Posterior cingulate gyrus (tissue), 11 donors: ENCODE measurements at regions not wholly inside any gene's neighbourhood (a gene's known extent, or its start where the extent isn't known, plus 50 kb on each side); places are given as distances from the start of the nearest gene placed in this dataset.

Source experiments
- DNase-seq, 10 donors: peaks; one replicate each; pipeline versions ENCODE4 v3.0.0 to v3.0.0-alpha.2; 2020 to 2021; ENCODE audit warnings: mixed read lengths in 3 of 10
- intact Hi-C: fragments of 100-400 bp; cut with DNase I; formaldehyde crosslinking; loops from one replicate; pipeline ENCODE4 v1.15.1; 2023

DNA sequence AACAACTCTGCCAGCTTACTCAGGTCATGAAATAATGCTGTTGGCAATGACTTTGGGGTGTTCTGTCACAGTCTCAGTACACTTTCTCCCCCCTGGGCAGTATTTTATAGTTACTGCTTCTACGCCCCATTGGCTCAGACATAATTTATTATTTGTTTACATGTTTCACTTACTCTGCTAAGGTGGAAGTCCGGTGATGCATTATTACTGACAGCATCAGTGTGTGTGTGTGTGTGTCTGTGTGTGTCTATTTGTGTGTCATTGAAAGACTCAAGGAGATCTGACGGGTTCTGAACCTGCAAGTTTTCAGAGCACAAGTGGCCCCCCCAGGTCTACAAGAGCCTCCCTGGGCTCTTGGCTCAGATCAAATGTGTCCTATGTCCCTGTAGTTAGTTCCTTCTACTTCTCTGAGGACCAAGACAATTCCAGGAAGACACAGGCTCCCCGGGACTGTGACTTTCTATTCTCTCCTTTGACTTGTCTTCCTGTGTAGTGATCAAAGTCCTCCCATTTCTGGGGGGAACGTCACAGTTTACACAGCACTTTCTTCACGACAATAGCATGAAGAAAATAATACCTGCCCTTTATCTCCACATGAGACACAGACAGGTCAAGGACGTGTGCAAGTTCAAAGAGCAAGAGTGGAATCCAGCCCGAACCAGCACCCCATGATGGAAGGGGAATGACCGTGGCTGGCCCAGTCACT lies 283.7 kb upstream of the GATB start:
- DNase-seq, result no peak
- intact Hi-C loops, result no loop called here

DNA sequence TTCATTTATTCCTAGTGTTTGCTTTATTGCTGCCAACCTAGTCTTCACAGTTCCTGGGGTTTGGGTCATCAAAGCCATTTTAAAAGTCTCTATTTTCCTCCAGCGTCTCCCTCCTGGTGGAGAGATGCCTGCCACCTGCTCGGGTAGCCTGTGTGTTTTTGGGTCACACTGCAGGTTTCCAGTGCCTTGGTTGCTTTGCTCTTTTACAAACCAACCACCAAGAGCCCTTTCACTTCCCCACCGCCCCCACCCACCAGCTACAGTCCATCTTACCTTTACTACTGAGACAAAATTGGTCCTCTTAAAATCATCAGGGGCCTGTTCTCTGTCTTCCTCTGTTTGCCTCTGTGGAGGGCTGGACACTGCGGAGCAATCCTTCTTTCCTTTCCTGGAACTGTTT lies 280.5 kb upstream of the GATB start:
- DNase-seq, result no peak
- intact Hi-C loops, result no loop called here

DNA sequence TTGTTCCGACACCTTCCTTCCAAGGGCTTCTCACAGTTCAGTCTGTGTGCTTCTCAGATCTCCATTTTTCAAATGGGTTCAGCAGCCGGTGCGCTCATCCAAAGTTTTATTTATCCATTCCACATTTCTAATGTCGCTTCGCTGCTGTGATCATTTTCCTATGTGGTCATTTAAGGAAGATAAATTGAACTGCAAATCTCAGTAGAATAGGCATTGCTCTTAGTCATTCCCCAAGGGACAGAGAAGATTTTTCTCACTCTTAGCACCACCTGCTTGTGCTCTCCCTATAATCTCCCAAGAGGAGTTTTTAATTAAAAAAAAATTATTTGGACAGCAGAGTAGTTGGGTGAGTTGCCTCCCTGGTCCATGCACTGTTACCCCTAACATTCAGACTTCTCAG lies 278.9 kb upstream of the GATB start:
- intact Hi-C loops, result no loop called here
- DNase-seq, result no peak

DNA sequence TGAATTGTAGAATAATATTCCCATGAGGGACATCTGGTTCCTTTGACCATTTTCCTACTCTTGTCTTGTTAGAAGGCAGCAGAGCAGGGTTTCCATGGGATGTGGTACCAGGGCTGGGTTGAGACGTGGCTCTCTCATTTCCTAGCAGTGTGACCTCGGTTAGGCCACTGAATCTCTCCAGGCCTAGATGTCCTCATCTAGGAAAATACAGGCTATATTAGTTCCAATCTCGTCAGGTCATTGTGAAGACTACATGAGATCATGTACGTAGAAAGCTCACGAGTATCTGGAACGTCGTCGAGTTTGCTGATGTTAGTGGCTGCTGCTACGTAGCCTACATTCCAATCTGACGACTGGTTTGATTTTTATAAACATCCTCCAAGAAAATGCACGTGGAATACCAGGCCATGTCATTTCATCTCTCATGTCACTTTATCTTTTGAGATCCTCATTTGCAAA lies 278.2 kb upstream of the GATB start:
- intact Hi-C loops, result no loop called here

DNA sequence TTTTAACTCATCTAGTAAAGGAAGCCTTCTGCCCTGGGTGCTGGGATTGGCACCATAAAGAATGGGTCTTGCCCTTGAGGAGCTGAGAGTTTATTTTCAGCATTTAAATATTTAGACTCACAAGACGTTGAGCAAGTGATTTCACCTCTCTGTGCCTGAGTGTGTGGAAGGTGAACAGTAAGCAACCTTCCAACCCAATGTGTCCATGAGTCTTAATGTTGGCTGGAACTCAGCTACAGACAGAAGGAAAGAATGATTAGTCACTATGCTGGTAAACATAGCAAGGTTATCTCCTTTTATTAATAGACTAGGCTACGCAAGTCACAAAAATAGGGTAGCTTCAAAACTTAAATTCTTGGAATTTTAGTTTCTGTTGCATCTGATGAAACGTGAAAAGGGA lies 277.4 kb upstream of the GATB start:
- intact Hi-C loops, result no loop called here

More for the DNA sequence above, 278.2 kb upstream of the GATB start:
- no peak for DNase-seq

DNA sequence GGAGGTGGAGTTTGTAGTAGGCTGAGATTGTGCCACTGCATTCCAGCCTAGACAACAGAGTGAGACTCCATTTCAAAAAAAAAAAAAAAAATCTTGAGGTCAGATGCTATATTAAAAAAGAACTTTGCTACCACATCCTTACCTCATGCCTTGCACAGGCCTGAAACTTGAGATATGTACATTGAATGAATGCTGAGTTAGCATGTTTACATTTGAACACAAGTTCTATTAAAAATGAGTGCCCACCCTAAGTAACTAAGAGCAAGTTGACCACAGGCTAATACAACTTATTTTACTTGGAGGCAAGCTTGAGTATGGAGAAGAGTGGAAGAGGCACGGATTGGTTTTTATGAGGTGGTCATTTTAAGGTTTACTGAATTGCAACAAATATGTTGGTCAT lies 276.6 kb upstream of the GATB start:
- intact Hi-C loops, result no loop called here
- no peak for DNase-seq

More for the DNA sequence above, 277.4 kb upstream of the GATB start:
- DNase-seq, result no peak

DNA sequence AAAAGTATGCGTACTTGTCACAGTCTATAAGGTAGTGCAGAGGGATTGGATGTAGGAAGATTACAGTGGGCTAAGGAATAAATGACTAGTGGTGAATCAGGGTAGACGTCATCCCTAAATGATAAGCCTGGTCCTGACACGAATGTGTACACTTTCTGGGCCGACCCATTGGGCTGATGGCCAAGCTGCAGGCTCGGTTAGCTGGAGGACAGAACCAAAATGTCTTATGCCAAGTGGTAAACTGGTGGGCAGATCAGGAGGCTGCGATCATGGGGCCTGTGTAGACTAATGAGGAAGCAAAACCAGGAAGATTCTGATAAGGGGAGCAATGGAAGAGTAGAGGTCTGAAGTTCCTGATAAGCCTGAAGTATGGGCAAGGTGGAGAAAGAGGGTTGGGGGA lies 272.8 kb upstream of the GATB start:
- DNase-seq, result no peak

DNA sequence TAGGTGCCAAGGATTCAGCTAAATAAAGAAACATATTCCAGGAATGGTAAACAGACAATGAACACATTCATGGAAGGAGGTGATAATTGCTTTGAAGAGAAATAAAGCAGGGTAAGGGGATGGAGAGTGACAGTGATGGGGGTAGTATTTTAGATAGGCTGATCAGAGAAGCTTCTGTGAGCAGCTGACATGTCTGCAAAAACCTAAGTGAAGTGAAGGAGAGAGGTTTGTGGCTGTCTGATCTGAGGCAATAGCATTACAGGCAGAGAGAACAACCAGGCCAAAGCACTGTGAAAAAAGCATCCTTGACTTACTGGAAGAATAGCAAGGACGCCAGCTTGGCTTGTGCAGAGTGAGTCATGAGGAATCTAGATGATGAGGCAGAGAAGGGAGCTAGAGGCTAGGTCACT lies 271.9 kb upstream of the GATB start:
- intact Hi-C loops, result no loop called here
- peak in 1 of 10 donors; percentile 29 for DNase-seq

More for the DNA sequence above, 272.8 kb upstream of the GATB start:
- intact Hi-C loops, result no loop called here

DNA sequence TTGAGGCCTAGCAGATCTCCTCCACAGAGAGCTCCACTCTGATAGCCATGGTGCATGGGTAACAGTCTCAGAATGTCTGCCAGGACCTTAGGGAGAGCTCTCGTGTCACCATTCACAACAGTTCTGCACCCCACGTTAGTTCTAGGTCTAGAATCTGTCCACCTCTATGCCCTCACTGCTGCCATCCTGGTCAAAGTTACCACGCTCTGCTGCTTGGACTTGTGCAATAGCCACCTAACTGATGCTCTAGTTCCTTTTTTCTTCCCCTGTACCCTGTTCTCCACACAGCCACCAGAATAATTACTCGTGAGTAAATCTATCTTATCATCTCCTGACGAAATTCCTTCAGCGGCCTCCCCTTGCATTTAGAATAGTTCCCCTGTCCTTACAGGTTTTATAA lies 268.8 kb upstream of the GATB start:
- intact Hi-C loops, result loop anchor here (10.0 kb wide), 2 partner anchors 315 kb away; no protein-coding TSS in a partner anchor
- DNase-seq, result no peak

DNA sequence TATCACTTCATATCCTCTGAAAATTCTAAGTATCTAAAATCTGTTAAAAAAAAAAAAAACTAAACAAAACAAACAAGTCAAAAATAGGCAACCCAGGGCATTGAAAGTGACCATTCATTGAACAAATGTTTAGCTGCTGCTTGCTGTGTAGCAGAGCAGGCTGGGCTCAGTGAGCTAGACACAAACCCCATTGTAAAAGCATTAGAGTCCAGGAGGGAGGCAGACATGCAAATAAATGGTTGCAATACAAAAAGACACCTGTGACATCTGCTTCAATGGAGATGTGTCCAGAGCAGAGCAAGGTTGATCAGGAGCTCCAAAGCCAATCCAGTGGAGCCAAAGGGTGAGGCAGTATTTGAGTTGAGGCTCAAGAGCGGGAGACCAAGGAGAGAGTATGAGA lies 267.3 kb upstream of the GATB start:
- intact Hi-C loops, result loop anchor here (10.0 kb wide), 2 partner anchors 313 to 317 kb away; no protein-coding TSS in a partner anchor

DNA sequence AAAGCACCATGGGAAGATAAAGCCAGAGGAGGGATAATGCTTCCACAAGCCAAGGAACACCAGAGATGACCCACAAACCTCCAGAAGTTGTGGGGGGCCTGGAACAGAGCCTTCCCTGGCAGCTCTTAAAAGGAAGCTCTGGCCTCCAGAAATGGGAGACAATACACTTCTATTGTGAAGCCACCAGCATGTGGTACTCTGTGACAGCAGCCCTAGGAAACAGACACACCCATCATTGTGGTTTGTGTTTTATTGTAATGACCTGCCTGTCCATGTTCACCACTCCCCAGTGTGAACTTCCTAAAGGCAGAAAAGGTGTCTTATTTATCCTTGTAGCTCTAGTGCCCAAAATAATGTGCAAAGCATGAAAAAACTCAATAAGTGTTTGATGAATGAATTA lies 264.1 kb upstream of the GATB start:
- DNase-seq, result no peak
- intact Hi-C loops, result loop anchor here (10.0 kb wide), 2 partner anchors 310 to 320 kb away; no protein-coding TSS in a partner anchor

More for the DNA sequence above, 267.3 kb upstream of the GATB start:
- DNase-seq, result no peak

DNA sequence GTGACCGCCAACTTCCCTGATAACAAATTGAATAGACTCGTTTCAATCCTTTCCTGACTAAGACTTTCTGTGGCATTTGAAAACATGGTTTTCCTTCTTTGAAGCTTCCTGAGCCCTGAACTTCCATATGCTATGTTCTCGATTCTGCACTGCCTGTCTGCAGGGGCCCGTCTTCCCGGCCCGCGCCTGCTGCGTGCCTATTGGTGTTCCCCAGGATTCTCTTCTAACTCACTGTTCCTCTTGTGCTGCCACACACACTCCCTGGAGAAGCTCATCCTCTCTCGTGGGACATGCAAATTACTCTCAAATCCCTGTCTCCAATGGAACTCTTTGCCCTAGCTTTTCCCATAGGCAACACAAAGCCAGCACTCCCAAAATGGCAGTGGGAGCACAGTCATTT lies 262.9 kb upstream of the GATB start:
- peak in 3 of 10 donors; percentile 54 to 88 (median 86) for DNase-seq
- intact Hi-C loops, result loop anchor here (10.0 kb wide), 2 partner anchors 309 to 321 kb away; no protein-coding TSS in a partner anchor

DNA sequence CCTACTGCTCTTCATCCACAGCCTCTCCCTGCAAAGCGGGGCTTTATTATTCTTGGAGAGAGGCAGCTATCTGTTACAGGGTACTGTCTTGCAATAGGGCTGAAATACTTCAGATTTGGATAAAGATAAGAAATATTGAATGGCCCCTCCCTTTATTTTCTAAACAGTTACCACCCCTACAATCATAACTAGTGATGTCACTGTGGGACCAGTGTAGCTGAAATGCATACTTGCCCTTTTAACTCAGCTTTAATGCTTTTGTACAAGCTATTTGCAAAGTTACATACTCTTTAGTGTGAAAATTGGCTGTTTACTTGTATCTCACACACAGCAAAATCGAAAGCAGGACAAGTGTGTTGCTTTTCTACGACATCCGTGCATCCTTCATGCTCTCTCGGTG lies 261.7 kb upstream of the GATB start:
- DNase-seq, result no peak
- intact Hi-C loops, result loop anchor here (10.0 kb wide), 2 partner anchors 308 to 322 kb away; no protein-coding TSS in a partner anchor

DNA sequence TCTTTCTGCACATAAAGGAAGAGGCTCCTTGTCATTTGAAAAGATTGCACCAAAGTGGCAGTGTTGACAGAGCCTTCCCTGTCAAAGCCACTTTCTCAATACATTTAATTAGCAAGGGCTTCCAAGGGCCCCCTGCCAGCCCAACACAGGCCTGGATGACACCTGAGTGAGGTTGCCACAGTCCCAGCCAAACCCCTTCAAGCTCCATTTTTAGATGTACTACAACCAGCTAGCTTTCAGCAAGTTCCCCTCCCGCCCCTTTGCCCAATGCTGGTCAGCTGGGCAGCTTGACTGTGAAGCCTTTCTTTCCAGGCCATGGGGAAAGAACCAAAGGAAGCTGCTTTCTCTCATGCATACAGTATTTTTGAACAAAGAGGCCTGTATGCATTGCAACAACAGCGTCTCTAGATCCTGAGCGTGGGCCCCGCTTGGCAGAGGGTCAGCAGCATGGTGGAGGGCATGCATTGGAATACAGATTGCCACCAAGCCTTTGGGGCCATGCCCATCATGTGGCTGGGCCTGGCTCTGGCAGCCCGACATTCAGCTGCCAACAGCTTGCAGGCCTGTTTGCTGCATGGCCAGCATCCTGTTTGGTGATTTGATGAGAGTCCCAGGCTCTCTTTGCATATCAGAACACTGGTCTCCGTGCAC lies 261.1 kb upstream of the GATB start:
- peak; percentile 85 to 99 (median 92) for DNase-seq
- intact Hi-C loops, result loop anchor here (10.0 kb wide), 2 partner anchors 307 to 323 kb away; no protein-coding TSS in a partner anchor

DNA sequence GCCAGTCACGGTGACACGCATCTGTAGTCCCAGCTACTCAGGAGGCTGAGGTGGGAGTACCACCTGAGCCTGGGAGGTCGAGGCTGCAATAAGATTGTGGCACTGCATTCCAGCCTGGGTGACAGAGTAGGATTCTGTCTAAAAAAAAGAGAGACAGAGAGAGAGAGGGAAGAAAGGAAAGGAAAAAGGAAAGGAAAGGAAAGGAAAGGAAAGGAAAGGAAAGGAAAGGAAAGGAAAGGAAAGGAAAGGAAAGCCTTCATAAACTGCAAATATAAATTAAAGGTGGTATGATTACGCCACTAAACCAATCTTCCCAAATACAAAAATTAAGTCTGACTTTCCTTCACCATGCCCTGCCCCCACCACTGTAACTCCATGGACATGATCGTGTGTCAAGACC lies 259.3 kb upstream of the GATB start:
- no peak for DNase-seq
- intact Hi-C loops, result loop anchor here (10.0 kb wide), 2 partner anchors 305 to 325 kb away; no protein-coding TSS in a partner anchor

DNA sequence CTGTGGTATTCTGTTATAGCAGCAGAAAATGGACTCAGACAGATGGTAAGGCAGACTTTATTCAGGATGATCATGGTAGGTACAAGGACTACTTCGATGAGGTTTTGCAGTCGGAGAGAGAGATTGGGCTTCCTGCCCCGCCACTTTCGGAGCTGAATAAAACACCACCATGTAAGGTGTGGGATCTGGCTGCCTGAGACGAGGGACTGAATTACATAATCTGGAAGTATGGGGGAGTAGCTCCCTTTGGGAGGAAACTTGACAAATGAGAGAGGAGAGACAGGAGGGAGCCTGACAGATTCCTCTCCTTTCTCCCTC lies 255.5 kb upstream of the GATB start:
- DNase-seq, result peak in 6 of 10 donors; percentile 34 to 89 (median 54)
- intact Hi-C loops, result no loop called here

DNA sequence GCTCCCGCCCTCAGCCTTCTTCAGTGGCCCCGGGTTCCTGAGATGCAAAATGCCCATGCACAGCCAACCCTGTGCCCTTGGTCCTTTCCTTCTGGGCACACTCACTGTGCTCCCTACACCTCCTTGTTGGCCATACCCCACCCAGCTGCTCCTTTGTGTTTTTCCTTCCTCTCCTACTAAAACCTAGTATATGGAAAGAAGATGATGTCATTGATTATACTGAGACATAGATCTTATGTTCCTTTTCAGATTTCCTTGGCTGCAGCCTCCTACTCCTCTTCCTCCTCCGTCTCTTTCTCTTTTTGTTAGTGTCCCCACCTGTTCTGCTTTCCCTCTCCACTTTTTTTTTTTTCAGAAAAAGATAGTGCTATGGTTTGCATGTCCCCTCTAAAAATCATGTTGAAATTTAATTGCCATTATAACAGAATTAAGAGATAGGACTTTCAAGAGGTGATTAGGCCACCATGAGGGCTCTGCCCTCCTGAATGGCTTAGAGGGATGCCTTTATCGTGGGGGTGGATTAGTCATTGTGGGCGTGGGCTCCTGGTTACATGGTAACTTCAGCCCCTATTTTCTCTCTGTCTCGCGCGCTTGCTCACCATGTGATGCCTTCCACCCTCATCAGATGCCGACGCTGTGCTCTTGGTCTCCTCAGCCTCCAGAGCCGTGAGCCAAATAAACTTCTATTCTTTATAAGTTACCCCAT lies 254.9 kb upstream of the GATB start:
- peak in 3 of 10 donors; percentile 53 to 76 (median 69) for DNase-seq
- intact Hi-C loops, result no loop called here

DNA sequence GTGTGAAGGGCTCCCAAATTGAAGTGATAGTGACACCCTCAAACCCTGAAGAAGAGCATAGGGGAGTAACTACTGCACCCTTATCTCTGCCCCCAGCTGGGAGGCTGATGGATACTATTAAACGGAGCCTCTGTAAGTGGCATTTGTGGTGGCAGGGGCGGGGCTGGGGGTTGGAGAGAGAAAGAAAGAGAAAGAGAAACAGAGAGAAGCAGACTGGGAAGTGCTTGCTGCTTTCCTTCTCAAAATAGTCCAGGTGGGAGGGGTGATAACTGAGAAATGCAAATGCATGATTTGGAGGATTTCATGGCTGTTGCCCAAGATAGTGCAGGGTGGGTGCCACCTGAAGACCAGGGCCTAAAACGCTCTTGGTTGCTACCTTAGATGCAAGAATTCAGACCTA lies 253.5 kb upstream of the GATB start:
- intact Hi-C loops, result no loop called here
- DNase-seq, result peak in 2 of 10 donors; percentile 22 to 66

DNA sequence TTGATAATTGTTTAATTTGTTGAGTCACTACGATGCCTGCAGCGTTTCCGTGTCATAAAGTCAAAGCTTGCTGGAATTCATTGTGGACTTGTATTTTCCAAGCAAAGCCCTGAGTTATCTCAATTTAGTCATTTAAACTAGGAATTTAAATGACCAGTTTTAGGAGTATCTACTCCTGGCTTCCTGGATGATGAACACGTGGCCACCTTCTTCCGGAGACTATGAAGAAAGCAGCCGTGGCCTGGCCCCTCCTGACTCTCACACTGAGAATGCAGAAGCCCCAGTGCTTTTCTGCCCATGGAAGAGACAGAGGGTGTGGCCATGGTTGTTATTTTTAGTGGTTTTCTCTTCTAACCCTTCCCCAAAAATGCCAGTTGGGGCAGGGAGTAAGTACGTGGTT lies 250.7 kb upstream of the GATB start:
- intact Hi-C loops, result no loop called here
- no peak for DNase-seq

DNA sequence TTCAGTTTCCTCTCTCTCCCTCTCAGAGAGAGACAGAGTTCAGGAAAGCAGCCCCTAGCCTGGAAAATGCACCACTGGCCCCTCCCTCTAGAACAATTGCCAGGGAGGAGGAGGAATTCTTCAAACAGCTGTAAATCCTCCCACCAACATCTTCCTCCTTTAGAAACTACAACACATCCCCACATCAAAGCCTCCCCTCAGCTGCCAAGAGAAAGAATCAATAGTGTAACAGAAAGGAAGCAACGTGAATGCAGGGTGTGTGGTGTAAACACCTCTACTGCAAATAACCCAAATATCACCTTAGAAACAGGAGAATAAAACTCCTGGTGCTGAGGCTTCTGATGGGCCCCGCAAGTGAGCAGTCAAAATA lies 249.9 kb upstream of the GATB start:
- intact Hi-C loops, result no loop called here
- no peak for DNase-seq
